Lower leg skin (tissue), 4 donors: ENCODE measurements at regions not wholly inside any gene's neighbourhood (a gene's known extent, or its start where the extent isn't known, plus 50 kb on each side); places are given as distances from the start of the nearest gene placed in this dataset.

Experiments
- DNase-seq, 2 donors: peaks; one replicate each; pipeline ENCODE4 v3.0.0-alpha.2; 2019; ENCODE audit warnings: low spot score in 2 of 2
- H3K4me3 ChIP-seq: fragments of 200-600 bp; sonication (generic); 2 replicates; pipeline ENCODE4 v1.5.1; 2017; ENCODE audit warnings: mild to moderate bottlenecking, low read depth; ENCODE audit not compliant: poor library complexity, severe bottlenecking
- POLR2A ChIP-seq, 2 donors: fragments of 450-650 bp; IDR thresholded peaks; one replicate each; pipeline ENCODE4 v1.6.1; 2016 to 2017; ENCODE audit warnings: antibody characterized with exemption in 2 of 2, mild to moderate bottlenecking in 1 of 2, moderate library complexity in 1 of 2
- WGBS, 2 donors: methylation state at CpG; one replicate each; pipeline ENCODE4 v1.1.5; 2018; 5-methylcytosine and 5-hydroxymethylcytosine counted together
- intact Hi-C: fragments of 100-400 bp; cut with DNase I; formaldehyde crosslinking; loops from one replicate; pipeline ENCODE4 v1.15.0; 2023; ENCODE audit warnings: low total_unique reads
- TF ChIP-seq, protein P1 (sequence below), 3 donors: fragments of 450-650 bp; IDR thresholded peaks; one replicate each; pipeline ENCODE4 v1.5.1; 2016; ENCODE audit warnings: antibody characterized with exemption in 3 of 3, mild to moderate bottlenecking in 3 of 3, moderate library complexity in 2 of 3

DNA sequence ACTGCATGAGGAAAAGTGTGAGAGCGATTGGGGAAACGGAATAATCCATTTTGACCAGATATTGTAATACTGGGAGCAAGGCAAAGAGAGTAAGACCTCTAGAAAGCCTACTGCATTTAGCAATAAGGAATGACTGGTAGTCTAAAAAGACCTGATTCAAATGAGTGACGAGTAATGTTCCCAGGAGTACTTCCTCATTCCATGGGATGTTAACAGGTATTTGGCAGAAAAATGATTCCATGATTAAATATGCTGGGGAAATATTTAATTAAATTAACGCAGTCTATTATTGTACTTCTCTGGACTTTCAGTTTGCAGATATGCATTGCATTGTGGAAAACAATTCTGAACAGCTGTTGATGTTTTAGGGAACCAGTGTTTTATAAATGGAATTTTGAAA, 105.5 kb downstream of the RPE65 start:
- WGBS, 2 donors: 58 to 60% methylated on average over 4 of the region's 4 CpGs
- intact Hi-C loops: no loop called here
- no peak overlapping the region for H3K4me3 ChIP-seq
- no peak for DNase-seq
- TF ChIP-seq, protein P1, sequence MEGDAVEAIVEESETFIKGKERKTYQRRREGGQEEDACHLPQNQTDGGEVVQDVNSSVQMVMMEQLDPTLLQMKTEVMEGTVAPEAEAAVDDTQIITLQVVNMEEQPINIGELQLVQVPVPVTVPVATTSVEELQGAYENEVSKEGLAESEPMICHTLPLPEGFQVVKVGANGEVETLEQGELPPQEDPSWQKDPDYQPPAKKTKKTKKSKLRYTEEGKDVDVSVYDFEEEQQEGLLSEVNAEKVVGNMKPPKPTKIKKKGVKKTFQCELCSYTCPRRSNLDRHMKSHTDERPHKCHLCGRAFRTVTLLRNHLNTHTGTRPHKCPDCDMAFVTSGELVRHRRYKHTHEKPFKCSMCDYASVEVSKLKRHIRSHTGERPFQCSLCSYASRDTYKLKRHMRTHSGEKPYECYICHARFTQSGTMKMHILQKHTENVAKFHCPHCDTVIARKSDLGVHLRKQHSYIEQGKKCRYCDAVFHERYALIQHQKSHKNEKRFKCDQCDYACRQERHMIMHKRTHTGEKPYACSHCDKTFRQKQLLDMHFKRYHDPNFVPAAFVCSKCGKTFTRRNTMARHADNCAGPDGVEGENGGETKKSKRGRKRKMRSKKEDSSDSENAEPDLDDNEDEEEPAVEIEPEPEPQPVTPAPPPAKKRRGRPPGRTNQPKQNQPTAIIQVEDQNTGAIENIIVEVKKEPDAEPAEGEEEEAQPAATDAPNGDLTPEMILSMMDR (IDR thresholded peaks at IDR 0.05): no peak
- TF ChIP-seq POLR2A (IDR thresholded peaks at IDR 0.05): no peak

DNA sequence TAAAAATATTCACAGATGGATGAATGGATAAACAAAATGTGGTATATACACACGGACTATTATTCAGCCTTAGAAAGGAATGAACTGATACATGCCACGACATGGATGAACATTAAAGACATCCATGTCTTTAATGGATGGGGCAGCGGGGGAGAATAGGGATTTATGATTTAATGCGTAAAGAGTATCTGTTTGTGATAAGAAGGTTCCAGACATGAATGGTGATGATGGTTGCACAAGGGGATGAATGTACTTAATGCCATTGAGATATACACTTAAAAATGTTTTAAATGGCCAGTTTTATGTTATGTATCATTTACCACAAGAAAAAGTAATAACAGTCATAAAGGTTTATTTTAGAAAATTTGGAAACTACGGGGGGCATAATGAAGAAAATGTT, 108.6 kb upstream of the WLS start:
- 85 to 92% methylated on average over 5 of the region's 5 CpGs for WGBS, 2 donors
- TF ChIP-seq, protein P1 (IDR thresholded peaks at IDR 0.05): no peak
- TF ChIP-seq POLR2A (IDR thresholded peaks at IDR 0.05): no peak
- no peak for DNase-seq
- intact Hi-C loops: no loop called here
- no peak overlapping the region for H3K4me3 ChIP-seq

DNA sequence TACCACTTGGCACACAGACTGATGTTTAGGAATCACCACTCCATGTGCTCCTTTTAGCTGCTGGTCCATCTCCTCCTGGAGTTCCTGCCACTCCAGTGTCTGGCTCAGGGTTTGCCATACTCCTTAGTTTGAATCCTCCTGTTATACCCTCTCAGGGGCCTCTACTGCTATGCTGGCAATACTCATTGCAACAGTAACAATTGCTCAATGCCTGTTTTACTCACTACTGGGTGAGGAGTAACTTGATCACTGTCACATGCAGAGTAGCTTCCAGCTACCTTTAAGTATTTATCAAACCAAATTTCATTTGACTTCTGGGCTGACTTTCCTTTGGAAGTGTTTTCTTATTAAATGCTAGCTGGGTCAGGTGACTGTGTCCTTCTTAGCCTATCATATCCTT, 107.2 kb upstream of the WLS start:
- no peak for DNase-seq
- no peak overlapping the region for H3K4me3 ChIP-seq
- intact Hi-C loops: no loop called here
- TF ChIP-seq POLR2A (IDR thresholded peaks at IDR 0.05): no peak
- TF ChIP-seq, protein P1 (IDR thresholded peaks at IDR 0.05): no peak

DNA sequence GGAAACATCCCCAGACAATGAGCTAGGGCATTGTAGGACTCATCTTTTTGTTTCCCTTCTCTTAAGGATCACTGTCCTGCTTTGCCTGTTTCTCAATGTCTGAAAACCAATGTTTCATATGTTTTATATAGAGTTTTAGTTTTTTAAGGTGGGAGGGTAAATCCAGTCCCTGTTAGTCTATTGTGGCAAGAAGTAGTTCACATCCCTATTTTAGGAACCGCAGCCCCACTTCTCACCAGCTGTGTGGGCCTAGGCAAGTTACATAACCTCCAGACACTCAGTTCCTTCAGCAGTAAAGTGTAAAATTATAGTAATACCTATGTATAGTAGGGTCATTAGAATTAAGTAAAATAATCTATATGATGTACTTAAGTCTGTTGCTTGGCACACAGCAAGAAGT, 105.8 kb upstream of the WLS start:
- no peak for DNase-seq
- intact Hi-C loops: no loop called here
- WGBS, 2 donors: 92 to 93% methylated on average over 1 of the region's 1 CpG
- TF ChIP-seq, protein P1 (IDR thresholded peaks at IDR 0.05): no peak
- no peak for TF ChIP-seq POLR2A (IDR thresholded peaks at IDR 0.05)
- no peak overlapping the region for H3K4me3 ChIP-seq

DNA sequence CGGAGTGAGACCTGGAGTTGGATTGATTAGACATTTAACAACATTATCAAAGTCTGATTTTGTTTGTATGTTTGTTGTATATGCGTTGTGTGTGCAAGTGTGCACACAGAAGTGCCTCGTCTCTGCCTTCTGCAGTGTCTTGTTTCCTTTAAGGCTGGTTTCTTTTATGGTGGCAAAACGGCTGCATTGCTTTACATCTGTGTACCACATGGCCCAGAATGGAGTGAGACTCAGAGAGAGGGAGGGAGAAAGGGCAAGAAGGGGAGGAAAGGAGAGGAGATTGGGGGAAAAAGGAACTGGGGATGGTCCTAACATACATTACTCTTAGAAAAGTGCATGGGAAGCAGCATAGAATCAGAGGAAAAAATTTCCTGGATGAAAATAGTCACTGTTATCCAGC, 99.7 kb upstream of the WLS start:
- no peak for DNase-seq
- intact Hi-C loops: no loop called here
- no peak overlapping the region for H3K4me3 ChIP-seq
- 72 to 82% methylated on average over 4 of the region's 4 CpGs for WGBS, 2 donors
- TF ChIP-seq, protein P1 (IDR thresholded peaks at IDR 0.05): no peak
- no peak for TF ChIP-seq POLR2A (IDR thresholded peaks at IDR 0.05)

DNA sequence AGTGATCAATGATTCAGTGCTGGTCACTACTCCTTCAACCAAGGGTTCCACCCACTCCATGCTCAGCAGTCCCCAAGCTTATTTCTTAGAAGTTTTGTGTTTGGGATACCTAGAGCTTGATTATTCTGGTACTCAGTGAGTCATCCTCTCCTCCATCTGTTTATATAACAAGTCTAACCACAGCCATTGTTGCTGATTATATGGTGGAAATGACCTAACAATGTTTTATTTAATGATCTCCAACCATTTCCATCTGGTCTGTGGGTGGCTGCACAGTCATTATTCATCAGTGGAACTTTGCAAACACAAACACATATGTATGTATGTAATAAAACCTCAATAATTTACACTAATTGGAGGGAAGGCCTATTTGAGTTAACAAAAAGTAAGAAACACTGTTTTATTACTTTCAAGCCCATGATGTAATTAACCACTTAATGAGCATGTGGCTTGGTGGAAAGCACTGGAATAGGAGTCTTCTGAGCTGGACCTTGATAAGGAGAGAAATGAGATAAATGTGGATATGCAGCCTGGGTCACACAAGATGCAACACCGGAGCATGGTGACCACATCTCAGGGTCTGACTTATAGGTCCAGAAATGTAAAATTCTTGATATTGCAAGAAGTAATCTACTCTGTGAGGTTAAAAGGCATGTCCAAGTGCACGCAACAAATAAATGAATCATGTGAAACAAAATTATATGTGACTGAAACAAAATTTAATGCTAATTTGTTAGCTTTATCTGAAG, 99.0 kb upstream of the WLS start:
- intact Hi-C loops: no loop called here
- no peak for DNase-seq
- TF ChIP-seq, protein P1 (IDR thresholded peaks at IDR 0.05): no peak
- TF ChIP-seq POLR2A (IDR thresholded peaks at IDR 0.05): no peak
- WGBS, 2 donors: 91 to 96% methylated on average over 2 of the region's 2 CpGs
- H3K4me3 ChIP-seq: no peak overlapping the region
